ENCODE measurements at regions not wholly inside any gene's neighbourhood (a gene's known extent, or its start where the extent isn't known, plus 50 kb on each side); places are given as distances from the start of the nearest gene placed in this dataset.

DNA sequence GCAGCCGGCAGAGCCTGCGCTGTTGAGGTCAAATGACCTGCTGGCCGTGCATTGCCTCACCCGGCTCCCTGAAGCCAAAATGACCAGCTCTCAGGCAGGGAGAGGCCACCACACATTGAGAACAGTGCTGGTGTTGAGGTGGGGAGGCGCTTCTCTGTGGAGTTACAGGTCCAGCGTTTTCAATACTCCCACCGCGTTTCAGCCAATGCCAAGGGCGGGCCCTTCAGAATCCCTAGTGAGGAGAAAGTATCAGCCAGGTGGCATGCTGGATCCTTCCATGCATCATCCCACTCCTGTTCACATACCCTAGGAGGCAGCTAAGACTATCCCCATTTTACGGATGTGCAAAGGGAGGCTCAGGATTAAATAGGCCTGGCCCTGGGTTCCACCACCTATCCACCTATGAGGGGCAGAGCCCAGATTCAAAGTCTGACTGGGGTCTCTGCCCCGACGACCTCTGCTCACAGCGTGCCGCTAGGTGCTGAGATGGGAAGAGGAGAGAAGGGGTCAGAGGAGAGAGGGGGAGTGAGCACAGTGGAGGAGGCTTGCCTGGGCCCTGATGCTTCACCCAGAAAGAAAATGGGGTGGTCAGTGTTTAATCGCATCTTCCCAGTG lies 137.6 kb upstream of the ID2 start:
- TF ChIP-seq SUZ12 (IDR thresholded peaks at IDR 0.05; ENCODE audit: extremely low read depth, insufficient read depth, insufficient read length) (no peak), YY1 (IDR thresholded peaks at IDR 0.05; ENCODE audit: insufficient read depth, insufficient read length) (no peak), ZNF274 (IDR thresholded peaks at IDR 0.05; ENCODE audit: low read depth, low read length) (no peak)

Measured in NT2/D1 (cell line).